ENCODE measurements at regions not wholly inside any gene's neighbourhood (a gene's known extent, or its start where the extent isn't known, plus 50 kb on each side); places are given as distances from the start of the nearest gene placed in this dataset.
A peak's percentile ranks its signal among the peaks of the same experiment; 100 is the strongest.
"Not testable (repeated sequence)": the region's sequence is repeated elsewhere in the genome, so short reads cannot be mapped to it uniquely, and the experiment has no call there.

- no peaks in the 10 kb centered on the region for H3K27me3 ChIP-seq
- DNase-seq, result peak; percentile 47
- TF ChIP-seq, protein P1, sequence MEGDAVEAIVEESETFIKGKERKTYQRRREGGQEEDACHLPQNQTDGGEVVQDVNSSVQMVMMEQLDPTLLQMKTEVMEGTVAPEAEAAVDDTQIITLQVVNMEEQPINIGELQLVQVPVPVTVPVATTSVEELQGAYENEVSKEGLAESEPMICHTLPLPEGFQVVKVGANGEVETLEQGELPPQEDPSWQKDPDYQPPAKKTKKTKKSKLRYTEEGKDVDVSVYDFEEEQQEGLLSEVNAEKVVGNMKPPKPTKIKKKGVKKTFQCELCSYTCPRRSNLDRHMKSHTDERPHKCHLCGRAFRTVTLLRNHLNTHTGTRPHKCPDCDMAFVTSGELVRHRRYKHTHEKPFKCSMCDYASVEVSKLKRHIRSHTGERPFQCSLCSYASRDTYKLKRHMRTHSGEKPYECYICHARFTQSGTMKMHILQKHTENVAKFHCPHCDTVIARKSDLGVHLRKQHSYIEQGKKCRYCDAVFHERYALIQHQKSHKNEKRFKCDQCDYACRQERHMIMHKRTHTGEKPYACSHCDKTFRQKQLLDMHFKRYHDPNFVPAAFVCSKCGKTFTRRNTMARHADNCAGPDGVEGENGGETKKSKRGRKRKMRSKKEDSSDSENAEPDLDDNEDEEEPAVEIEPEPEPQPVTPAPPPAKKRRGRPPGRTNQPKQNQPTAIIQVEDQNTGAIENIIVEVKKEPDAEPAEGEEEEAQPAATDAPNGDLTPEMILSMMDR (IDR thresholded peaks at IDR 0.05; ENCODE audit: low read depth, low read length), result no peak
These were observed 235.6 kb upstream of the RPS23 start for GRCh38 chr5:82513738-82514137.

DNA sequence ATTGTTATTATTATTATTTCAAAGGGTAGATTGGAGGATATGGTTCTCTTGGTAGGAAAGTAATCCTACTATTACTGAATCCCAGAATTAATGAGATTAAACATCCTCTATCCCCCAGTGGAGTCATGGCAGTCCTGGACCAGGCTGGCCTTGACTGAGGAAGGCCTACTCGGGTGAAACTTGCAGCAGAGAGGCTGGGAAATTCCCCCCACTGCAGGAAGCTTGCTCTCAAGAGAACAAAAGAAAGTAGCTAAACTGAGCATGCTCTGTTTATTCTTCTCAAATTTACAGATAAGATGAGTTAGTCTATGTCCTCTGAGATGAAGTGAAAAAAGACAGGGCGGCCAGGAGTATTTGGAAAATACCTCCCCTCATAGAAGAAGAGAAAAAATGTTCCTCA lies 233.9 kb upstream of the RPS23 start:
- no peaks in the 10 kb centered on the region for H3K36me3 ChIP-seq
- no peaks in the 10 kb centered on the region; the same call in 1 of the 2 replicates for H3K4me1 ChIP-seq
- H3K27me3 ChIP-seq, result no peaks in the 10 kb centered on the region
- H3K9me3 ChIP-seq, result no peaks in the 10 kb centered on the region
- TF ChIP-seq, protein P1 (IDR thresholded peaks at IDR 0.05; ENCODE audit: low read depth, low read length), result no peak
- no peak for DNase-seq
- H3K4me3 ChIP-seq (ENCODE audit: low read depth, low read length), result no peak overlapping the region

More at GRCh38 chr5:82513738-82514137, 235.6 kb upstream of the RPS23 start:
- Histone ChIP-seq H3K36me3 (no peaks in the 10 kb centered on the region), H3K9me3 (no peaks in the 10 kb centered on the region), H3K4me1 (no peaks in the 10 kb centered on the region; the same call in 1 of the 2 replicates), H3K4me3 (ENCODE audit: low read depth, low read length) (no peak overlapping the region)

DNA sequence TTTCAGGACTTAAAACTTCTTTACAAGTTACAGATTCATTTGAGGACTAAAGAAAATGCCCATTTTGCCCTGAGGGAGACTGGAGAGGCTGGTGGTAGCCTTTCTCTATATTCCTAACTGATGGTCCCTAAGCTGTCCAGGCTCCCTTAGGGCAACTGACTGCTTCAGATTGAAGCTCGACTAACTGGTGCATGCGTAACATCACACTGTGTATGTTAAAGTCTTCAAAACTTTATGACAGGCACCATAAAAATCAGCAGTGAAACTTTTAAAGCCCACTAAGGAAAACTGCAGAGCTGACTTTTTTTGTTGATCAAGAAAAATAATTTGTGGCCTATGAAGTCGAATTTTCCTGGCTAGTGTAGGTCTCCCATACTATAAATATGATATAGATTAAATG lies 233.0 kb upstream of the RPS23 start:
- TF ChIP-seq, protein P1 (IDR thresholded peaks at IDR 0.05; ENCODE audit: low read depth, low read length), result no peak
- DNase-seq, result no peak
- H3K27me3 ChIP-seq, result no peaks in the 10 kb centered on the region

DNA sequence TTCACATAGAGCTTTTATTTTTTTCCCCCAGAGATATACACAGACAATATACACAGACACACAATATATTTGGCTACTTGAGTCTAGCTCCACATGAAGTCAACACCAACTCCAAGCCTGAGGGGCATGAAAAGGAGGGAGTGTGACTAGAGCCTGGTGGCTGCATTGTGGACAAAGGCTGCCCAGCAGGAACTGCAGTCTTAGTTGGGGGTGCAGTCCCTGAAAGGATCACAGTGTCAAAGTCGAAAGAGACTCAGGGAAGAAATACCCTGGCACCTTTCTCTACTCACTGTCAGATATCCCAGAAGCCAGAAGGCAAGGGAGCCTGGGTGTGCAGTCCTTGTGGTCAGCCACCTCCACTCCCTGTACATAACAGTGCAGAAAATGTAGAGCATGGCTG lies 231.6 kb upstream of the RPS23 start:
- no peaks in the 10 kb centered on the region for H3K27me3 ChIP-seq

More for the DNA sequence above, 233.0 kb upstream of the RPS23 start:
- H3K9me3 ChIP-seq, result no peaks in the 10 kb centered on the region
- no peaks in the 10 kb centered on the region for H3K36me3 ChIP-seq
- H3K4me1 ChIP-seq, result no peaks in the 10 kb centered on the region; the same call in 1 of the 2 replicates
- H3K4me3 ChIP-seq (ENCODE audit: low read depth, low read length), result no peak overlapping the region

DNA sequence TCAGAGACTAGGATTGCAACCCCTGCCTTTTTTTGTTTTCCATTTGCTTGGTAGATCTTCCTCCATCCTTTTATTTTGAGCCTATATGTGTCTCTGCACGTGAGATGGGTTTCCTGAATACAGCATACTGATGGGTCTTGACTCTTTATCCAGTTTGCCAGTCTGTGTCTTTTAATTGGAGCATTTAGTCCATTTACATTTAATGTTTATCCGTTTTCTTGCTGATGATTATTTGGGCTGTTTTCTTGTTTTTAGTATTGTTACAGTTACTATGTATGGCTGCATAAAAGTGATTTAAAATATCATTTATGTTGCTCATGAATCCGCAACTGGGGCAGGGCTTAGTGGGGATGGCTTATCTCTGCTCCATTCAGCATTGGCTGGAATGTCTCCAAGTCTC lies 228.2 kb upstream of the RPS23 start:
- not testable (repeated sequence) for H3K9me3 ChIP-seq; H3K4me1 ChIP-seq; H3K4me3 ChIP-seq (ENCODE audit: low read depth, low read length); DNase-seq; H3K27me3 ChIP-seq; H3K36me3 ChIP-seq

More for the DNA sequence above, 231.6 kb upstream of the RPS23 start:
- Histone ChIP-seq H3K36me3 (no peaks in the 10 kb centered on the region), H3K4me1 (no peaks in the 10 kb centered on the region; the same call in 1 of the 2 replicates), H3K4me3 (ENCODE audit: low read depth, low read length) (no peak overlapping the region), H3K9me3 (no peaks in the 10 kb centered on the region)
- DNase-seq, result no peak
- TF ChIP-seq, protein P1 (IDR thresholded peaks at IDR 0.05; ENCODE audit: low read depth, low read length), result no peak

DNA sequence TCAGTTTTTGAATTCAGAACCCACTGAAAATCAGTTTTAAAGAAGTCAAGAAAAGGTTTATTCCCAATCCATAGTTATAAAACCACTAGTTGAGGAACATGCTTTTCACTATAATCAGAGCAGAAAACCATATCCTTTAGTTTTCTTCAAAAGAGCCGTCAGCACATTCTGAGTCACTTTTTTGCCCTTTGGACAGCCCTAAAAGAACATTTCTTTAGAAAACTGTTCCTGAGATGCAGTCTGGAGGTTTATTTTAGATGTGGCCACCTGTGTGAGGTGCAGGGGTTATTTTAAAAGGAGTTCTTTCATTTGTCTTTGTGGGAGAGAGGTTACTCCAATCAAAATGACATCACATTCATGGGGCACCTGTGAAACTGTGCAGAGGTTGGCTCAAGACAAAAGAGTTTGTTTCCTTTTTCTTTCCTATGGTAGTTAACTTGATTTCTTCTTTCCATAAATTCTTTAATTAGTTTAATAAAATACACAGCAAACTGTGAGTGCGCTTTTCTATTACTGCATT lies 221.6 kb upstream of the RPS23 start:
- Histone ChIP-seq H3K4me3 (ENCODE audit: low read depth, low read length) (no peak overlapping the region), H3K36me3 (no peaks in the 10 kb centered on the region), H3K27me3 (no peaks in the 10 kb centered on the region), H3K9me3 (no peaks in the 10 kb centered on the region), H3K4me1 (no peaks in the 10 kb centered on the region)
- no peak for DNase-seq
- TF ChIP-seq, protein P1 (IDR thresholded peaks at IDR 0.05; ENCODE audit: low read depth, low read length), result no peak

Measured in BE2C (cell line).